ENCODE measurements at regions not wholly inside any gene's neighbourhood (a gene's known extent, or its start where the extent isn't known, plus 50 kb on each side); places are given as distances from the start of the nearest gene placed in this dataset.
"Not testable (repeated sequence)": the region's sequence is repeated elsewhere in the genome, so short reads cannot be mapped to it uniquely, and the experiment has no call there.

DNA sequence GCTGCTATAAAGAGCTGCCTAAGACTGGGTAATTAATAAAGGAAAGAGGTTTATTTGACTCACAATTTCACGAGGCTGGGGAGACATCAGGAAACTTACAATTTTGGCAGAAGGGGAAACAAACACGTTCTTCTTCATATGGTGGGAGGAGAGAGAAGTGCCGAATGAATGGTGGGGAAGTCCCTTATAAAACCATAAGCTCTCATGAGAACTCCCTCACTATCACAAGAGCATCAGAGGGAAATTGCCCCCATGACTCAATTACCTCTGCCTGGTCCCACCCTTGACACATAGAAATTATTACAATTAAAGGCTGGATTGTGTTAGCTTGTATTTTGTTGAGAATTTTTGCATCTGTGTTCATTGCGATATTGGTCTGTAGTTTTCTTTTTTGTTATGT is 460.5 kb upstream of the RAB6C start:
- intact Hi-C loops (cut with micrococcal nuclease) = no loop called here
- no peaks in the 10 kb centered on the region for H3K79me2 ChIP-seq (ENCODE audit: low read length)
- no peaks in the 10 kb centered on the region for H3K27me3 ChIP-seq (ENCODE audit: low read length)
- H3K9me2 ChIP-seq (replicated peaks; ENCODE audit: low read length) = no peaks in the 10 kb centered on the region
- no peaks in the 10 kb centered on the region for H3K4me1 ChIP-seq (ENCODE audit: insufficient read depth, low read length)
- BruUV-seq (replicated peaks) = no TSS peak
- no peak overlapping the region for H3K4me3 ChIP-seq (ENCODE audit: low read length)
- ChIA-PET CTCF (no interaction called here), POLR2A (ENCODE audit: unreplicated experiment) (no interaction called here)
- H3K4me2 ChIP-seq (ENCODE audit: low read length) = no peak overlapping the region
- H4K20me1 ChIP-seq (ENCODE audit: low read length) = no peaks in the 10 kb centered on the region
- no peak overlapping the region for H3K27ac ChIP-seq (ENCODE audit: low read length)
- H3F3A ChIP-seq (ENCODE audit: low read length, unreplicated experiment) = no peaks in the 10 kb centered on the region
- ATAC-seq (no peak), DNase-seq (no peak)
- no peak overlapping the region for H2AFZ ChIP-seq (ENCODE audit: low read length)
- 0 out of 2 replicates have a peak, but pooled peaks cover 3% of the 10 kb centered on the region for H3K9me3 ChIP-seq (ENCODE audit: low read length)
- H3K9ac ChIP-seq (ENCODE audit: low read length) = no peak overlapping the region
- no peaks in the 10 kb centered on the region for H3K36me3 ChIP-seq (ENCODE audit: low read depth, low read length)
- TF ChIP-seq EZH2 (IDR thresholded peaks at IDR 0.05; ENCODE audit: low read length, unreplicated experiment) (no peak), CTCF (conservative IDR thresholded peaks at IDR 0.05; ENCODE audit: low read depth, low read length) (no peak), EZH2phosphoT487 (IDR thresholded peaks at IDR 0.05; ENCODE audit: borderline replicate concordance, low read length) (no peak)

DNA sequence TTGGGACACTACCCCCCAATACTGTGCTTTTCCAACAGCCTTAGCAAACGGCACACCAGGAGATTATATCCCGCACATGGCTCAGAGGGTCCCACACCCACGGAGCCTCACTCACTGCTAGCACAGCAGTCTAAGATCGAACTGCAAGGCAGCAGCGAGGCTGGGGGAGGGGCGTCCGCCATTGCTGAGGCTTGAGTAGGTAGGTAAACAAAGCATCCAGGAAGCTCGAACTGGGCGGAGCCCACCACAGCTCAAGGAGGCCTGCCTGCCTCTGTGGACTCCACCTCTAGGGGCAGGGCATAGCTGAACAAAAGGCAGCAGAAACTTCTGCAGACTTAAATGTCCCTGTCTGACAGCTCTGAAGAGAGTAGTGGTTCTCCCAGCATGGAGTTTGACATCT is 447.3 kb upstream of the RAB6C start:
- H3K4me2 ChIP-seq (ENCODE audit: low read length); H3K79me2 ChIP-seq (ENCODE audit: low read length); H3K9me2 ChIP-seq (replicated peaks; ENCODE audit: low read length); intact Hi-C loops (cut with micrococcal nuclease); H3K36me3 ChIP-seq (ENCODE audit: low read depth, low read length); H3K27me3 ChIP-seq (ENCODE audit: low read length); H3K4me3 ChIP-seq (ENCODE audit: low read length); POLR2A ChIA-PET (ENCODE audit: unreplicated experiment); CTCF ChIA-PET; H3K27ac ChIP-seq (ENCODE audit: low read length); H3F3A ChIP-seq (ENCODE audit: low read length, unreplicated experiment); H3K4me1 ChIP-seq (ENCODE audit: insufficient read depth, low read length); DNase-seq; H3K9ac ChIP-seq (ENCODE audit: low read length); H3K9me3 ChIP-seq (ENCODE audit: low read length); ATAC-seq; H2AFZ ChIP-seq (ENCODE audit: low read length); H4K20me1 ChIP-seq (ENCODE audit: low read length); BruUV-seq (replicated peaks): not testable (repeated sequence)

DNA sequence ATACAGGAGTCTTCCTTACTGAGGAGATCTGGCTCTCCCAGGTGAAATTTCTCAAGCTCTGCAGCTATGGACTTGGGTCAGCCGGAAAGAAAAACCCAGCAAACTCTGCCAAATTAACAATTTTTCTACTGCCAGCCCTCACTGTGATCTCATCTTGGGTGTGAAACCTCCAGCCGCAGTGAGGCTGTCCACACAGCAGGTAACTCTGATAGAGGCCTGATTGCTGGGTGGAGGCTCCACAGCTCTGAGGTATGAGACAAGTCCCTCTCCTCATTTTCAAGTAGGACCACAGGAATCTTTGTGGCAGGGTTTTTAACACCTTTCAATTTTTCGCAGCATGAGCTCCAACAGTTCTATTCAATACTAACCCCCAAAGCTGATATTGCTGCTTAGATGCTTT is 430.6 kb upstream of the RAB6C start:
- no peaks in the 10 kb centered on the region for H3K27me3 ChIP-seq (ENCODE audit: low read length)
- ChIA-PET POLR2A (ENCODE audit: unreplicated experiment) (no interaction called here), CTCF (no interaction called here)
- no peak overlapping the region for H3K9ac ChIP-seq (ENCODE audit: low read length)
- BruUV-seq (replicated peaks) = no TSS peak
- H3K27ac ChIP-seq (ENCODE audit: low read length) = no peak overlapping the region
- no peaks in the 10 kb centered on the region for H3K4me1 ChIP-seq (ENCODE audit: insufficient read depth, low read length)
- no peak for DNase-seq
- no peak overlapping the region for H2AFZ ChIP-seq (ENCODE audit: low read length)
- no peaks in the 10 kb centered on the region for H4K20me1 ChIP-seq (ENCODE audit: low read length)
- no peaks in the 10 kb centered on the region for H3K9me2 ChIP-seq (replicated peaks; ENCODE audit: low read length)
- no peaks in the 10 kb centered on the region for H3K9me3 ChIP-seq (ENCODE audit: low read length)
- no peaks in the 10 kb centered on the region for H3F3A ChIP-seq (ENCODE audit: low read length, unreplicated experiment)
- H3K4me3 ChIP-seq (ENCODE audit: low read length) = no peak overlapping the region
- H3K36me3 ChIP-seq (ENCODE audit: low read depth, low read length) = no peaks in the 10 kb centered on the region
- intact Hi-C loops (cut with micrococcal nuclease) = no loop called here
- TF ChIP-seq EZH2phosphoT487 (IDR thresholded peaks at IDR 0.05; ENCODE audit: borderline replicate concordance, low read length) (no peak), EZH2 (IDR thresholded peaks at IDR 0.05; ENCODE audit: low read length, unreplicated experiment) (no peak), CTCF (conservative IDR thresholded peaks at IDR 0.05; ENCODE audit: low read depth, low read length) (no peak)
- no peak for ATAC-seq
- no peak overlapping the region for H3K4me2 ChIP-seq (ENCODE audit: low read length)
- no peaks in the 10 kb centered on the region for H3K79me2 ChIP-seq (ENCODE audit: low read length)
